Activated CD4-positive, alpha-beta T cell treated with anti-CD3 and anti-CD28 coated beads for 48 hours (primary cell): ENCODE measurements at regions not wholly inside any gene's neighbourhood (a gene's known extent, or its start where the extent isn't known, plus 50 kb on each side); places are given as distances from the start of the nearest gene placed in this dataset.
"Not testable (repeated sequence)": the region's sequence is repeated elsewhere in the genome, so short reads cannot be mapped to it uniquely, and the experiment has no call there.

Experiments
- DNase-seq: peaks from one replicate; pipeline ENCODE4 v3.0.0-alpha.2; 2020

DNA sequence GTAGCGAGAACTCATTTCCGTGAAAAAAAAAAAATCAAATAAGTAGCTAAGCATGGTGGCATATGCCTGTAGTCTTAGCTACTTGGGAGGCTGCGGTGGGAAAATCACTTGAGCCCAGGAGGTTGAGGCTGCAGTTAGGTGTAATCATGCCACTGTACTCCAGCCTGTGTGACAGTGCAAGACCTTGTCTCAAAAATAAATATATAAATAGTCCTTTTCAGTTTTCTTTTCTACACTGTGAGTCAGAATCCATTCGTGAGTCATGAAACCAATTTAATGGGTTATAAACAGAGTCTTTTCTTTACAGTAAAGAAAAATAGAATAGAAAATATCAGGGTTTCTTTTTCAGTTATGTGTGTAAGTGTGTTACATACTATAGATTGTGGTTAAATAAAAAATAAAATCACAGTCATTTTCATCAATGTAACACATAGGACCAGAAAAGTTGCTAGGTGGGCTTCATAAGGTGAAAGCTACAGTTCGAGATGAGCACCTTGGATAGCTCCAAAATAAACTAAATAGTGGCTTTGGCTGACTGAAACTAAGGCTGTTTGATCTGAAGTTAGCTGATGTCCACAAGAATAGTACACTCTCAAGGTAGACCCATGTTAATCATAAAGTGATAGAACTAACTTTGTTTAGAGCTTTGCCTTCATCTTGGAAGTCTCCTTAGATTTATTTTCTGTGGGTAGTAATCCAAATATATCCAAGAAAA, 781.1 kb downstream of the GATA3 start:
- no peak for DNase-seq

DNA sequence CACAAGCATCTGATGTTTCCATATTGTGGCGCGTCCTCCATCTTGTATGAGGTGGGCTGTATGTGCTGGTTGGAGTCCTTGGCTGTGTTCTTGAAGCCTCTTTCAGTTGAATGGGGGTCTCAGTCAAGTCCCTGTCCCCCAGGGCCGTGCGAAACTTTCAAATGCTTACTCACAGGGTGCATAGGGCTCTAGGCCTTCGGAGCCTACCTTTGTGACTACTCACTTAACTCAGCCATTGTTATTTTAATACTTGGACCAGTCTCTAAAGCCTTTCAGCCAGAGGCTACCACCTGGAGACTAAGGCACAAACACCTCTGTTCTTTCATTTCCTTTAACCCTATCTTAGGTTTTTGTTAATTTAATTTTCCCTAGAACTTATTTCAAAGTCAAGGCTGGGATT, 785.9 kb downstream of the GATA3 start:
- no peak for DNase-seq

DNA sequence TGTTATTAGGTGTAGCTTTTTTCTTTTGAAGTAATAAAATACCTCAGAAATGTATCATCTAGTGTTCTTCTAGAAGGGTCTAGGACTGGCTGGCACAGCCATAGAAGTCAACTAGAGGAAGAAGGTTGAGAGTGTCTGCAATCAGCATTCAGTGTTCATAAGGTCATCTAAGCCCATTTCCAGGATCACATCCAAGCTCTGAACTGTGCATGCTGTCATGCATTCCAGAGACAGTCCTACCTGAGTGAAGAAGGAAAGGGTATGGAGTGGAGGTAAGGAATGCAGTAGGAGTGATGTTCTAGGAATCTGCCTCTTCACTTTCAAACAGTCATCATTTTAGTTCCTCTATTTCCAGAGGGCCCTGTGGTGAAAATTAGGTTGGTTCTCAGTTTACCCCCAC, 789.7 kb downstream of the GATA3 start:
- DNase-seq, result no peak

DNA sequence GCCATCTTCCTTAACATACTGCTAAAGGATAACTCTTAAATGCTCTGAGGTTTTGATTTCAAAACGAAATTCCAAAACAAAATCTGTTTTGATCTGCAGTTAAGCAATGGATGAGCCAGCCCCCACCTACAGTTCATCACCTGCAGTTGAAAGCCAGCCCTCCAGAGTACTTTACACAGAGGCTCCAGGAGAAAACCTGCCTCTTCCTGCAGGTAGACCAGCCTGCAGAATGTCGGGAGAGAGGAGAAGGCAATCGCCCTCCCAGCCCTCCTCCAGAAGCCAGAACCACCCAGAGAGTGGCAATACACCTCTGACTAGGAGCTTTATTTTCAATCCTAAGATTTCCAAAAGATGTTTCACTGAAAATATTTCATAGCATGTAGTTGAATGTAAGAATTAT, 798.1 kb downstream of the GATA3 start:
- DNase-seq, result no peak

DNA sequence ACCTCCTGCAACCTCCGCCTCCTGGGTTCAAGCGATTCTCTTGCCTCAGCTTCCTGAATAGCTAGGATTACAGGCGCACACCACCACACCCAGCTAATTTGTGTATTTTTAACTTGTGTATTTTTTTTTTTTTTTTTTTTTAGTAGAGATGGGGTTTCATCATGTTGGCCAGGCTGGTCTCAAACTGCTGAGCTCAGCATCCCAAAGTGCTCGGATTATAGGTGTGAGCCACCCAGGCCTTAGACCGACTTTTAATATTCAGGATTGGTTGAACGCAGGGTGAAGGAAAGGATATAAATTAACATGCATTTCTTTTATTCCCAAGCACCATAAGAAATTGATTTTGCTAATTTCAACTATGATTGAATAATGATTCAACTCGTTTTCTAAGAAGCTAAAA, 798.6 kb downstream of the GATA3 start:
- DNase-seq, result no peak

DNA sequence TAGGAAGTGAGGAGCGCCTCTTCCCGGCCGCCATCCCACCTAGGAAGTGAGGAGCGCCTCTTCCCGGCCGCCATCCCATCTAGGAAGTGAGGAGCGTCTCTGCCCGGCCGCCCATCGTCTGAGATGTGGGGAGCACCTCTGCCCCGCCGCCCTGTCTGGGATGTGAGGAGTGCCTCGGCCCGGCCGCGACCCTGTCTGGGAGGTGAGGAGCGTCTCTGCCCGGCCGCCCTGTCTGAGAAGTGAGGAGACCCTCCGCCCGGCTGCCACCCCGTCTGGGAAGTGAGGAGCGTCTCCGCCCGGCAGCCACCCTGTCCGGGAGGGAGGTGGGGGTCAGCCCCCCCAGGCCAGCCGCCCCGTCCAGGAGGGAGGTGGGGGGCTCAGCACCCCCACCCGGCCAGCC, 814.4 kb downstream of the GATA3 start:
- not testable (repeated sequence) for DNase-seq

DNA sequence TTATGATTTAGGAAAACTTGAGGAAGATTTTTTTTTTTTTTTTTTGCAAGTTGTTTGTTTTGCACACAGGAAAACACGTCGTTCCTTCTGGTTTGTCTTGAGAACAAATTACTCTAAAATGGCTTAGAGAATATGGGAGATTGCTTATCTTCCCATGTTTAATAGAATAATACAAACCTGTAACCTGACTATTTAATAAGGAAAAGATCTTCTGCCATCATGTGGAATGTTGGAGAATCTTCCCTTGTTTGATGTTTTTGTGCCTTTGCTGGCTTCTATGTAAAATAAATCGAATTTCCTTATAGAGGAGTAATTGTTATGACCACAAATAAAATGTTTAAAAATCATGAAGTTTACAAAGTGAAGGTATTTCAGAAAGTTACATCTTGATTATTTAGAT, 818.8 kb downstream of the GATA3 start:
- DNase-seq, result no peak

DNA sequence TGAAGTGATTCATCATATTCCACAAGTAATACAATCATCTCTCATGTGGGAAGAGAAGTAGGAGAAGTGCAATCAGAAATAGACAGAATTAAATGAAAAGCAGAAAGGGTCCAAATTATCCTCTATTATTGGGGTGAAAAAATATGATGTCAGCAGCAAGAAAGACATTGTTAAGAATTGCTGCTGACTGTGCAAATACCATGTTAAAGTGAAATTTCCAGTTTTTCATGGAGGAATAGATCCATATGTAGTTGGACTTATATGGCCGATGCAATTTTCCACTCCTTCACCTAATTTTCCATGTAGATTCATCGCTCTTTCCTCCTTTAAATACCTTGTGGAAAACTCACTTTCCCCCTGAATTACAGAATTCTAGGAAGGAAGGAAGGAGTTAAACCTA, 819.8 kb downstream of the GATA3 start:
- DNase-seq, result no peak

DNA sequence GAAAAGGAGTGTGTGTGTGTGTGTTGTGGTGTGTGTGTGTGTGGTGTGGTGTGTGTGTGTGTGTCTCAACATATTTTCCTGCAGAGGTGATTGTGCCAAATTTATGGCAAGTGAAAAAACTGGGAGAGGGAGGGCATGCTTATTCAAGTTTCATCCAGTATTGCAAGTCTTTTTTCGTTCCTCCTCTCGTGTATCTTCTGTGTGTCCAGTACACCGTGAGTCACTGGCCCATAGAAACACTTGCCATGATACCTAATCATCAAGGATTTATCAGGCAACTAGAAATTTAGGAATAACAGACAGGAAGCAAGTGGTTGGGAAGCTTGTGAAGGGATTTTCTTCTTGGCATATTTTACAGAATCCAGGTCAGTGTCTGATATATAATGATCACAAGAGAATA, 820.5 kb downstream of the GATA3 start:
- no peak for DNase-seq

DNA sequence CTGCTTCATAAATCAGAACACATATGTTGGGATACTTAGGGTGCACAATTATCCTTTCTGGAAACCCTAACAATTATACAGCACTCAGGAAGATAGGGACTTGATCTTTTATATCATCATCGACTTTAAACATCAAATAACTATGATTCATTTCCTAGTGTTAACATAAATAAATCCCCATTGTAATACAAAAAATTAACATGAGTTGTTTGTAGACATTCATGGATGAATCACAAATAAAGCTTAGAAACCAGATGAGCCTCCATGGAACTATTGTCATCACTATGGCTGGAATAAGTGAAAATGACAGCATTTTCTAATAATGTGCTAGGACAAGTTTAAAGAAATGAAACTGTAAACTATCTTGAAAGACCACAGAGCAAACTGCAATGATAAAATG, 821.7 kb downstream of the GATA3 start:
- DNase-seq, result no peak

DNA sequence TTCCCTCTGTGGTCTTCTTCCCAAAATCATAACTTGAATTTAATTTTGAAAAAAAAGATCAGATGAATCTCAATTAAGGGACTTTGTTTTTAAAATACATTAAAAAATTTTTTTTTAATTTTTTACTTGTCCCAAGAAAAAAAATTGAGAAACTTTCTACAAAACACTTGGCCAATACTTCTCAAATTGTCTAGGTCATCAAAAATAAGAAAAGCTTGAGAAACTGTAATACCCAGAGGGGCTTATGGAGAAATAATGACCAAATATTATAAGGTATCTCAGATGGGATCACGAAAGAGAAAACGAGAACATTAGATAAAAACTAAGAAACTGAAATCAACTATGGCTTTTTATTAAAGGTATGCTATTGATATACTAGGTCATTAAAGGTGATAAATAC, 835.0 kb downstream of the GATA3 start:
- DNase-seq, result no peak

DNA sequence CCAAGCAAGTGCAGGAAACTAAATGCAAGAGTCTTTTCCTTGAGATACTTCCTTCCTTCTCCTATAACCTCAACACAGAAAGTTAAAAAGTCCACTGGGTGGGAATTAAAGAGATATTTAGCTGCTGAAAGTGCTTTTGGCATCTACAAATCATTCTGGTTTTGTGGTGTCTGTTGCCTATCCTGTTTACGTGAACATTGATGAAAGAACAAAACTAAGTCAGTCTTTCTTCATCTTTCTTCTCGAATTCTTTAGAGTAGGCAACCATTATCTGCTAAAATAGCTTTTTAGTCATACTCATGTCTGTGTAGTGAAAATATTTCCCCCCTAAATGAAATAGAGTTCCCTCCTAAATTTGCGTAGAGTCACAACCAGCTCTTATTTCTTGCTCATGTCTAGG, 838.6 kb downstream of the GATA3 start:
- DNase-seq, result no peak

DNA sequence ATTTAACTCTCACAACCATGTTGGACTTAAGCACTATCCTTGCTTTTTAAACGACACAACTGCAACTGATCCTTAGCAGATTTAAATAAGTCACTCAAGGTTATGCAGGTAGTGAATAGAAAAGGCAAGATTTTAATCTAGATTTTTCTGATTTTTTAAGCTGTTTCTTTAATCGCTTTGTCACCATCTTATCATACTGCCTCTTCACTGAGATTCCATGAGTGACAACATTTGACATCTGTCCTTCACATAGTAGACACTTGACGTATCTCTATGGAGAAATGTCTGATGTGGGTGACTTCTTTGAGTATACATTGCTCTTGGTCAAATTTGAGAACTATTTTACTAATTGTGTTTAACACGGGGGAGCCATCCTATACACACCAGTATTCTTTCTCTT, 839.7 kb downstream of the GATA3 start:
- no peak for DNase-seq

DNA sequence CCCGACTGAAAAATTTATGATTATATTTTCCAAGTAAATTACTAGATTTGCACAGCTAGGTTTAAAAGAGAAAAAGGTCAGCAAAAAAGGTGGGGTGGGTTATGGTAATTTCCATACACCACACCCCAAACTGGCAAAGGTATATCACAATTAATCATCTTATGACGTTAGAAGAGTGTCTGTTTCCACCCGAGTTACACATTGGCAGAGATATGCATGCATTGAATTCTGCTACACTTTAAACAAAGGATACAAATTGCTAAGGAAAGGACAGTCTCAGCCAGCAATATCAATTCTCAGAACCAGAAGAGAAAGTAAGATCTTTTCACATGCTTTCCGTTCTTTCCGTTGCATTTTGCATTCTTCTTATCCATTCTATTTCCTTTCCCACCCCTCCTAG, 843.3 kb downstream of the GATA3 start:
- no peak for DNase-seq

DNA sequence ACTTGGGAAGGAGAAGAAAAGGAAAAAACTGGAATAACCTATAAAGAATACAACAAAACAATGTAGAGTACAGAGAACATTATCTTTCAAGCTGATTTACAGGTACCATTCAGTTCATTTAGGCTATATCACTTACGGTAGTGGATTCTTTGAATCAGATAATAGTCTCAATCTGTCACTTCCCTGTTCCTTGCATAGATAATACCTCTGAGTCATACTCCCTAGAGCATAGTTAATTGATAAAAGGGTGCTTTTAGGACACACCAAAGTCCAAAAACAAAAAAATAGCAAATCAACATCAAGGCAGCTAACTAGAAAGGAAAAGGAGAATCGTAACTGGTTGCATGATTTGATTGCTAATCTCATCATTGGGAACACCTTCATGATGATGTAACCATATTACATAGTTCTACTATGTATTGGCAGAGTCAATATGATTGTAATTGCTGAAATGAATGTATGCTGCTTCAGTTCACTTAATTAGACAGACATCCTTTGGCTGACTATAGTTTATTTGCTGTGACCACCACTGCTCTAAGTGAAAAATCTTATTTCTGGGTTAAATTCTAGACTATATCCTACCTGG, 844.4 kb downstream of the GATA3 start:
- DNase-seq, result no peak

DNA sequence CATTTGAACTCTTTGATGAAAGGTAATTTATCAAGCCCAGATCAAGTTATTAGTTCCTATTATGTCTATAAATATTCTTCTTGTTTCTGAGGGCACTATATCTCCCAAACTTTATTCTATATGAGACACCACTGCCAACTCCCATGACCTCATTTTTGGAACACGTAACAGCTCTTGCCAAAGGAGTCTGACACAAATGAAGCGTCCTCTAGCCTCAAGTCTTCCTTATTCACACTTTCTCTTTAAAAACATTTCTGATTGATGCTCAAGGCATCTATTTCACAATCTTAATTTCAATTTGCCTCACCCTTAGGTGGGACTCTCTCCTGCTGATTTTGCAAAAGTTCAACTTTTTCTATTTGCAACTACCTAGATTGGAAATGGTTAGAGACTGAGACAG, 848.4 kb downstream of the GATA3 start:
- DNase-seq, result no peak

DNA sequence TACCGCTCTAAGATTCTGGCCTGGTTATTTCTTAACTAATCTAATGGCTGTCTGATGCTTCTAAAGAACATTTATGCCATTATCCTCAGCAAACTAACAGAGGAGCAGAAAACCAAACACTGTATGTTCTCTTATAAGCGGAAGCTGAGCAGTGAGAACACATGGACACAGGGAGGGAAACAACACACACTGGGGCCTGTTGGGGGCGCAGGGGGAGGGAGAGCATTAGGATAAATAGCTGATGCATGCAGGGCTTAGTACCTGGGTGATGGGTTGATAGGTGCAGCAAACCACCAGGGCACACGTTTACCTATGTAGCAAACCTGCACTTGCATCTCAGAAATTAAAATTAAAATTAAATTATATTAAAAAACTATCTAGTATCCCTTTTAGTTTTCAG, 853.5 kb downstream of the GATA3 start:
- no peak for DNase-seq

DNA sequence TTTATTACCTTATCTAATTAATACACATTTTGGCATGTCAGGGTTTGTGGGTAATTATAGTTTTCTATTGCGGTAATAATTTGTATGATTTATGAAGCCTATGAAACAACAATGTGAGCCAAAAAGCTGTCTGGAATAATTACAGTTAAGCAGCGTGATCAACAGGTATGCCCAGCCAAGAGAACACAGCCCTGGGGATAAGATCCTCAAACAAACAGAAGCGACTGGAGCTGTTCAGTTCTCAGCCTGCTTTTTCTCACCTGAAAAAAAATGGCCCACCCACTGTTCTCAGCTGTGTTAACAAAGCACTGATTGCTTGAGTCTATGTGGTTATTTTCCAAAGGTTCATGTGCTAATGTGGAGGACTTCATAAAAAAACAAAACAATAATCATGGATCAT, 855.8 kb downstream of the GATA3 start:
- no peak for DNase-seq

DNA sequence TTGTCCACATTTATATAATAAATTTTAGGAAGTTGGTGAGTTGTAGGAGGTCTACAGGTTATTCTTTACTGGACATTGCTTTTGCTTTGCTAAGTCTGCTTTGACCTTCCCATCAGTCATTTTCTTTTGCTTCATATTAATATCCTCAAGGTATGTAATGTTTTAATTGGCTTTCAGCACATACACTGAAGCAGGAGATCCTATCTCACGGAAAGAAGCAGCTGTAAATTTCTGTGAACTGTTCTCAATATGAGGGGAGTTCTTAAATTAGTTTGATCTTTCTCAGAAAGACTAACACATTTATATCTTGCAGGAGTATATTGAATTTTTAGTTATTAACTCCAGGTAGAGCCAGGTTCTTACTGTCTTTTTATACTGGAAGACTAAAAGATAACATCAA, 856.5 kb downstream of the GATA3 start:
- no peak for DNase-seq

DNA sequence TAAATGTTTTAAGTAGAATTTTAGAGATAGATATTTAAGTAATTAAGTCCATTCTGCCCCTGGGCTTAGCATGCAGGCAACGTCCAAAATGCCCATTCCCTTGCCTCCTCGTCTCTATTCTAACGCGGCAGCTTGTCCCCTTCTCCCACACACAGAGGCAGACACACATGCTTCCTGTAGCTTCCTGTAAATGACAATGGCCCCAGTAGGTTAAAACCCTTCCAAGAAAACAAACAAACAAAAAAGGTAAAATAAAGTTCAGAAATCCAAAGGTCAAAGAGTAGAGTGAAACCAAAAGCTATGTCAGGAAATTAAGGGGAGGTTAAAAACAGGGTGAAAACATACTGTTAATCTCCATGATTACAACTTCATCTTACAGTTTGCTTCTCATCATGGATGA, 857.6 kb downstream of the GATA3 start:
- DNase-seq, result no peak

DNA sequence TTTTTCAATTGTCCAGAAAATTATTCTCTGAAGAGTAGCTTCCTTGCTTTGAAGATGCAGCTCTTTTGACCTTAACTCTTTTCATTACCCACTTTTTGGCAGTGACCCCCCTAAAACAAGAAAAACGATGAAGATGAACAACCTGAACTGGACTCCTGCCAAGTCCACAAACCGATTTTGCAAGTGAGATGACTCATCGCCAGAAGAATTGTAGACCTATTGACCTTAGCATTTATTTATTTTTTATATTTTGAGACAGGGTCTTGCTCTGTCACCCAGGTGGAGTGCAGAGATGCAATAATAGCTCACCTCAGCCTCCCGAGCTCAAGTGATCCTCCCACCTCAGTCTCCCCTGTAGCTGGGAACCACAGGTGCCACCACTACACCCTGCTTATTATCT, 859.2 kb downstream of the GATA3 start:
- no peak for DNase-seq

DNA sequence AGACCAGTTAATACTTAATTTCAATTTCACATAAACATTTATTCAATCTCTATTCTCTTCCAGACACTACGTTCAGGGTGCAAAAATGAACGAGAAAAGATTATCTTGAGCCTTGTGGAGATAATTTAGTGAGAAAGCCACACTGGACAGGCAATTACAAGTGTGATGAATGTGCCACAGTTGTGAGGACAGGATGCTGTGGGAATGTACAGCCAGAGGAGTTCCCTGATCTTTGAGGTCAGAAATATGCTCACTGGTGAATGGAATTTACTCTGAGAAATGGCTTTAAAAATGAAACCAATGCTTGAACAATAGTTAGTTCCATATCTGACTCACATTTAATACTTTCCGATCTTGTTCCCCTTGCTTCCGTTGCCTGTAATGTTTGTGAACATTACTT, 864.8 kb downstream of the GATA3 start:
- DNase-seq, result no peak

DNA sequence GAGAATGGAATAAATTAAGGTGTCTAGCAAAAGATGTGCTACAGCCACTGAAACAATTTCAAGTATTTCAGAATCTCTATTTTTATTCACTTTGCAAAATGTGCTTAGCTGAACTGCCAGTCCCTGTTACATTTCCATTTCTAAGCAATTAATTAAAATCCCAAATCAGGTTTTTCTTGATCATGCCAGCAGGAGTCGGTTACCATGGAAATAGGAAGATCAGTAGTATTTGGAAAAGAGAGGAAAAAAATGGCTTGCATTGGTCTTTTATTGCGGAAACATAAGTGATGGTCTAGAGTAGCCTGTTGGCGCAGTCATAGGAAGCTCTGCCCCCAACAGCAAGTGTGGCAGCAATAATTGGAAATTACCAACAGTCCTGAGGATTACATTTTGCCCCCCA, 867.1 kb downstream of the GATA3 start:
- no peak for DNase-seq

DNA sequence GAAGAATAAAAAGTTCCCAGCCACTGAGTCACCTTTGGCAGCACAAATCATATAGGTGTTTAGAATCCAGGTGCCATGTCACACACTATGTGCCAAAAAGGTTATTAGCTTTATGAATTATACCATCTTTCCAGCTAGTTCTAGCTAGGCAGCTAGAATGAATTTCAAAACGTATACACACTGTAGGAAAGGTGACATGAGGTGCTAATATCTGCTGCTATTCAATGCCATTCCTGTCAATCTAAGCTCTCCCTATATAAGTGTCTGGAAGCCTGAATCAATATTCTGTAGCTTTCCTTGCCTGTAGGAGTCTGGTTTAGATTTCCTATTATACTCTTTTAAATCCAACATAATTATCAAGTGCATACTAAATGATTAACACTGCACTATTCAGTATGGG, 868.6 kb downstream of the GATA3 start:
- DNase-seq, result no peak

DNA sequence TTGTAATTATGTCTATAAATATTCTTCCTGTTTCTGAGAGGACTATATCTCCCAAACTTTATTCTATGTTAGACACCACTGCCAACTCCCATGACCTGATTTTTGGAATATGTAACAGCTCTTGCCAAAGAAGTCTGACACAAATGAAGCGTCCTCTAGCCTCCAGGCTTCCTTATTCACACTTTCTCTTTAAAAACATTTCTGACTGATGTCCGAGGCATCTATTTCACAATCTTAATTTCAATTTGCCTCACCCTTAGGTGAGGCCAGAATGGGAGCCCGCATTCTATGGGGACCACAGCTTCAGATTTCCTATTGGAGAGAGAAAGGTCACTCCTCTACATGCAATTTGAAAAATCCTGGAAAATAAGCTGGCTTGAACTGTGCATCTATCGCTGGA, 873.2 kb downstream of the GATA3 start:
- no peak for DNase-seq
